ENCODE measurements at regions not wholly inside any gene's neighbourhood (a gene's known extent, or its start where the extent isn't known, plus 50 kb on each side); places are given as distances from the start of the nearest gene placed in this dataset.

DNA sequence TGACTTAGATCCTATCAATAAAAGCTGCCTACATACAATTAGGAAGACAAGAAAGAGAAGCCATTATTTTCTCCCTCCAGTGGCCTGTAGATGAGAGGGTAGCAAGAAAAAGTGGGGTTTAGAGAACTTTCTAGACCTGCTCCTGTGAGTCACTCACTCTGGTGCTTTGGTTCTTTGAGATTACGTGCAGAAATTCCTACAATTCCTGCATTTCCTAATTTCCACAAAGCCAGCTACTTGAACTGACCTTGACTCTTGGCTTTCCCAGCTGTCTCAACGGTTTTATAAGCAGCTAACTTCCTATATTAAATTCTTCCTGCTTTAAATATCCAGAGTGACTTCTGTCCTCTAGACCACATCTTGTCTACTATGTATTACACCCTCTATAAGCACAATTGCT is 899.5 kb upstream of the KLHL29 start:
- ATAC-seq (no peak), FAIRE-seq (no peak), DNase-seq (ENCODE audit: low read depth in 1 of 2, low spot score in 1 of 2) (no peak)
- Histone ChIP-seq H3K27ac (no peak overlapping the region), H3K9me3 (no peaks in the 10 kb centered on the region), H3K4me3 (no peak overlapping the region), H3K4me2 (no peak overlapping the region), H3K4me1 (no peaks in the 10 kb centered on the region)
- ChIA-PET CTCF (no interaction called here), POLR2A (no interaction called here)
- TF ChIP-seq MAZ (IDR thresholded peaks at IDR 0.05; ENCODE audit: borderline replicate concordance, low read depth, low read length) (no peak), CEBPB (IDR thresholded peaks at IDR 0.05) (no peak), E2F6 (IDR thresholded peaks at IDR 0.05; ENCODE audit: borderline replicate concordance, low read depth) (no peak), RAD21 (conservative IDR thresholded peaks at IDR 0.05 in 1 of 2, IDR thresholded peaks at IDR 0.05 in 1 of 2) (no peak)
- WGBS (ENCODE audit: missing lambda C conversion rate): 0% methylated on average over 2 of the region's 2 CpGs

DNA sequence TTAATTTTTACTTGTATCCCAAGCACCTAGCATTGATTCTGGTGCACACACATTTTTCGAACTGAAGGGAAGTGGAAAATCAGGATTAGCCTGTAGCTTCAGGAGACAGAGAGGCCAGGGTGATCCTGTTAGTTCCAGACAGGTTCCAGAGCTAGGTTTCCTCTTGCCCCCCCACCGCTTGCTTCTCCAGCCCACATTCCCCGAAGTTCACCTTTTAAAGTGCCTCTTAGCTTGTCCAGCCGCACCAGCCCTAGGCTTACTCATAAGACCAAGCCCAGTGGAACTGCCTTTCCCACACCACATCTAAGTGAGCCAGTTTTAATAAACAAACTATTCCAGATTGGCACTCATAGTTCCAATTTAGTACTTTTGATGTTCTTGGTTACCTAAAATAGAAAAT is 898.6 kb upstream of the KLHL29 start:
- Histone ChIP-seq H3K4me1 (no peaks in the 10 kb centered on the region), H3K4me3 (no peak overlapping the region), H3K9me3 (no peaks in the 10 kb centered on the region), H3K4me2 (no peak overlapping the region), H3K27ac (no peak overlapping the region)
- FAIRE-seq: no peak
- TF ChIP-seq ESRRA (IDR thresholded peaks at IDR 0.05; ENCODE audit: borderline replicate concordance, low read length): no peak
- no peak for TF ChIP-seq GATA3 (IDR thresholded peaks at IDR 0.05; ENCODE audit: borderline replicate concordance)
- no peak for TF ChIP-seq RFX5 (IDR thresholded peaks at IDR 0.05)
- TF ChIP-seq EHF (CRISPR knock-in tag; IDR thresholded peaks at IDR 0.05): no peak
- no peak for TF ChIP-seq CHD2 (IDR thresholded peaks at IDR 0.05; ENCODE audit: low read length, partially characterized antibody)
- TF ChIP-seq MAZ (IDR thresholded peaks at IDR 0.05; ENCODE audit: borderline replicate concordance, low read depth, low read length): no peak
- no peak for TF ChIP-seq PBX3 (IDR thresholded peaks at IDR 0.05)
- no peak for TF ChIP-seq ZNF302 (CRISPR knock-in tag; IDR thresholded peaks at IDR 0.05)
- TF ChIP-seq RARB (CRISPR knock-in tag; IDR thresholded peaks at IDR 0.05): no peak
- no peak for TF ChIP-seq CEBPB (IDR thresholded peaks at IDR 0.05)
- no peak for TF ChIP-seq TFCP2L1 (CRISPR knock-in tag; IDR thresholded peaks at IDR 0.05)
- no peak for TF ChIP-seq FOSL2 (IDR thresholded peaks at IDR 0.05)
- no peak for TF ChIP-seq FOSL2 (CRISPR knock-in tag; IDR thresholded peaks at IDR 0.05)
- WGBS (ENCODE audit: missing lambda C conversion rate): under 1% methylated on average over 4 of the region's 4 CpGs
- ChIA-PET POLR2A (no interaction called here), CTCF (no interaction called here)
- ATAC-seq: no peak
- DNase-seq (ENCODE audit: low read depth in 1 of 2, low spot score in 1 of 2): no peak

DNA sequence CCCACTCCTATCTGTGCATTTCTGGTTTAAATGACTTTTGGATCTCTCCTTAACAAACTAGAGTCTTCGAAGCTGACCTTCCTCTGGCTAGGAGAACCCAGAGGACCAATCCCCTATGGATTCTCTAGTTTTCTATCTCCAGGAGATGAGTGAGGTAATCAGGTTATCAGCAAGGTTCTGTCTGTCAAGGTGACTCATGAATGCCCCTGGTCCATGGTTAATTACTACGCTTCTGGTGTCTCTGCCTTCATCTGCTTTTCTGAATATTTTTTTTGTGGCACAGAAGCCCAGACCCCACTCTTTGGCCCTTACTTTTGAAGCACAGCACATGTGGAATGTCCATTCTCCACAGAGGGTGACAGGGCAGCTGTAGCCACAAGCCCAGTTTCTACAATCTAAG is 897.9 kb upstream of the KLHL29 start:
- Histone ChIP-seq H3K27ac (no peak overlapping the region), H3K4me2 (no peak overlapping the region), H3K4me3 (no peak overlapping the region), H3K9me3 (no peaks in the 10 kb centered on the region), H3K4me1 (no peaks in the 10 kb centered on the region)
- WGBS (ENCODE audit: missing lambda C conversion rate): 2% methylated on average over 2 of the region's 2 CpGs
- FAIRE-seq (no peak), DNase-seq (ENCODE audit: low read depth in 1 of 2, low spot score in 1 of 2) (no peak), ATAC-seq (no peak)
- CTCF ChIA-PET: no interaction called here
- POLR2A ChIA-PET: no interaction called here
- TF ChIP-seq KDM1A (IDR thresholded peaks at IDR 0.05; ENCODE audit: low read depth): no peak
- TF ChIP-seq CHD4 (IDR thresholded peaks at IDR 0.05; ENCODE audit: borderline replicate concordance): no peak

DNA sequence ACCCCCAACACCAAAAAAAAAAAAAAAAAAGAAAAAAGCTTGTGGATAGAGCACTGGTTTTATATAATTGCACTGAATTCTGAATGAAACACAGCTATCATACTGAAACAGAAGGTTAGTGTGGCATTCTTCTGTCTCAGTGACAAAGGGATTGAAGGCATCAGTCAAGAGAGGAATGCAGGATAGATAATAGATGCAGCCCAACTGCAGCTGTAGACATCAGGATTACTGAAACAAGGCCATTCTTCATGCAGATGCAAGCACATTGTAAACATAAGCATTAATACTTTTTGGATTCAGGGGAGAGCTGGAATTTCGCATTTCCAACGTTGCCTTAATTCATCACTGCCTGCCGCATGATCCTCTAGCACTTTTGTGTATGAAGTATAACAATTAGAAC is 897.4 kb upstream of the KLHL29 start:
- FAIRE-seq: no peak
- 28% methylated on average over 3 of the region's 3 CpGs for WGBS (ENCODE audit: missing lambda C conversion rate)

More for the DNA sequence above, 897.4 kb upstream of the KLHL29 start:
- no peaks in the 10 kb centered on the region for H3K4me1 ChIP-seq
- DNase-seq (ENCODE audit: low read depth in 1 of 2, low spot score in 1 of 2) (no peak), ATAC-seq (no peak)
- H3K27ac ChIP-seq: no peak overlapping the region
- H3K4me3 ChIP-seq: no peak overlapping the region
- no peak for TF ChIP-seq MAX (IDR thresholded peaks at IDR 0.05)
- TF ChIP-seq NPAS2 (CRISPR knock-in tag; IDR thresholded peaks at IDR 0.05; ENCODE audit: borderline replicate concordance): no peak
- TF ChIP-seq MAFK (IDR thresholded peaks at IDR 0.05; ENCODE audit: partially characterized antibody): no peak
- TF ChIP-seq, protein P1, sequence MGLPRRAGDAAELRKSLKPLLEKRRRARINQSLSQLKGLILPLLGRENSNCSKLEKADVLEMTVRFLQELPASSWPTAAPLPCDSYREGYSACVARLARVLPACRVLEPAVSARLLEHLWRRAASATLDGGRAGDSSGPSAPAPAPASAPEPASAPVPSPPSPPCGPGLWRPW (IDR thresholded peaks at IDR 0.05): no peak
- TF ChIP-seq JUNB (IDR thresholded peaks at IDR 0.05): no peak
- TF ChIP-seq, protein P2, sequence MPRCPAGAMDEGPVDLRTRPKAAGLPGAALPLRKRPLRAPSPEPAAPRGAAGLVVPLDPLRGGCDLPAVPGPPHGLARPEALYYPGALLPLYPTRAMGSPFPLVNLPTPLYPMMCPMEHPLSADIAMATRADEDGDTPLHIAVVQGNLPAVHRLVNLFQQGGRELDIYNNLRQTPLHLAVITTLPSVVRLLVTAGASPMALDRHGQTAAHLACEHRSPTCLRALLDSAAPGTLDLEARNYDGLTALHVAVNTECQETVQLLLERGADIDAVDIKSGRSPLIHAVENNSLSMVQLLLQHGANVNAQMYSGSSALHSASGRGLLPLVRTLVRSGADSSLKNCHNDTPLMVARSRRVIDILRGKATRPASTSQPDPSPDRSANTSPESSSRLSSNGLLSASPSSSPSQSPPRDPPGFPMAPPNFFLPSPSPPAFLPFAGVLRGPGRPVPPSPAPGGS (IDR thresholded peaks at IDR 0.05): no peak
- TF ChIP-seq TFCP2L1 (CRISPR knock-in tag; IDR thresholded peaks at IDR 0.05): no peak
- TF ChIP-seq GATA3 (IDR thresholded peaks at IDR 0.05; ENCODE audit: borderline replicate concordance): no peak
- no peak for TF ChIP-seq CHD4 (IDR thresholded peaks at IDR 0.05; ENCODE audit: borderline replicate concordance)
- no peak for TF ChIP-seq FOXS1 (CRISPR knock-in tag; IDR thresholded peaks at IDR 0.05)
- no peak for TF ChIP-seq CBX8 (IDR thresholded peaks at IDR 0.05)
- no peak for TF ChIP-seq RAD21 (conservative IDR thresholded peaks at IDR 0.05 in 1 of 2, IDR thresholded peaks at IDR 0.05 in 1 of 2)
- no peak for TF ChIP-seq EP300 (IDR thresholded peaks at IDR 0.05)
- TF ChIP-seq TP53 (CRISPR knock-in tag; IDR thresholded peaks at IDR 0.05): no peak
- TF ChIP-seq, protein P3, sequence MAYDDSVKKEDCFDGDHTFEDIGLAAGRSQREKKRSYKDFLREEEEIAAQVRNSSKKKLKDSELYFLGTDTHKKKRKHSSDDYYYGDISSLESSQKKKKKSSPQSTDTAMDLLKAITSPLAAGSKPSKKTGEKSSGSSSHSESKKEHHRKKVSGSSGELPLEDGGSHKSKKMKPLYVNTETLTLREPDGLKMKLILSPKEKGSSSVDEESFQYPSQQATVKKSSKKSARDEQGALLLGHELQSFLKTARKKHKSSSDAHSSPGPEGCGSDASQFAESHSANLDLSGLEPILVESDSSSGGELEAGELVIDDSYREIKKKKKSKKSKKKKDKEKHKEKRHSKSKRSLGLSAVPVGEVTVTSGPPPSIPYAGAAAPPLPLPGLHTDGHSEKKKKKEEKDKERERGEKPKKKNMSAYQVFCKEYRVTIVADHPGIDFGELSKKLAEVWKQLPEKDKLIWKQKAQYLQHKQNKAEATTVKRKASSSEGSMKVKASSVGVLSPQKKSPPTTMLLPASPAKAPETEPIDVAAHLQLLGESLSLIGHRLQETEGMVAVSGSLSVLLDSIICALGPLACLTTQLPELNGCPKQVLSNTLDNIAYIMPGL (CRISPR knock-in tag; IDR thresholded peaks at IDR 0.05; ENCODE audit: borderline replicate concordance): no peak
- TF ChIP-seq NR3C1 (IDR thresholded peaks at IDR 0.05): no peak
- ChIA-PET POLR2A (no interaction called here), CTCF (no interaction called here)
- no peaks in the 10 kb centered on the region for H3K9me3 ChIP-seq
- no peak overlapping the region for H3K4me2 ChIP-seq
